ENCODE measurements at regions not wholly inside any gene's neighbourhood (a gene's known extent, or its start where the extent isn't known, plus 50 kb on each side); places are given as distances from the start of the nearest gene placed in this dataset.

DNA sequence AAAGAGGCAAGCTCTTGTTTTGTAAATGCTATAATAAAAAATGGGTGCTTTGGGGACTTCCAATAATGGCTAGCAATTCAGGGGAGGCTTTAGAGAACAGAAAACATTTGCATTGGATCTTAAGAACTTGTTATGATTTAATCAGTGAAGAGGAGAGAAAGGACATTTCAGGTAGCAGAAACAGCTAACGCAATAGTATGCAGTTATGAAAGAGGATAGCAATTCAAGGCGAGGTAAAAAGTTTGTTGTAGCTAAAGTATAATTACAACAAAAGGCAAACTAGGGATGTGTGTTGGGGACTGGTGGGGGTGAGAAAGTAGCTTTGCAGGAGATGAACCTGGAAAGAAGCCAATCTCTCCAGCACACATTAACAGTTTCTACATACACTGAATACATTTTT is 558.7 kb upstream of the SEMA6D start:
- H3K27ac ChIP-seq (ENCODE audit: low read depth, low read length) = no peak overlapping the region
- no peaks in the 10 kb centered on the region for H3K4me1 ChIP-seq (ENCODE audit: control insufficient read depth in 5 of 5, insufficient read depth in 5 of 5, low read length in 5 of 5)
- H3K27me3 ChIP-seq (ENCODE audit: control insufficient read depth in 5 of 5, insufficient read depth in 4 of 5, low read length in 5 of 5) = no peaks in the 10 kb centered on the region
- no peaks in the 10 kb centered on the region for H3K36me3 ChIP-seq (ENCODE audit: control insufficient read depth in 5 of 5, insufficient read depth in 5 of 5, low read length in 5 of 5)
- no peak overlapping the region for H3K4me3 ChIP-seq (ENCODE audit: low read depth in 1 of 5, low read length in 5 of 5)
- H3K9me3 ChIP-seq (ENCODE audit: control insufficient read depth in 5 of 5, low read length in 5 of 5) = no peaks in the 10 kb centered on the region
- H3K9ac ChIP-seq (ENCODE audit: low read length in 5 of 5) = no peak overlapping the region

DNA sequence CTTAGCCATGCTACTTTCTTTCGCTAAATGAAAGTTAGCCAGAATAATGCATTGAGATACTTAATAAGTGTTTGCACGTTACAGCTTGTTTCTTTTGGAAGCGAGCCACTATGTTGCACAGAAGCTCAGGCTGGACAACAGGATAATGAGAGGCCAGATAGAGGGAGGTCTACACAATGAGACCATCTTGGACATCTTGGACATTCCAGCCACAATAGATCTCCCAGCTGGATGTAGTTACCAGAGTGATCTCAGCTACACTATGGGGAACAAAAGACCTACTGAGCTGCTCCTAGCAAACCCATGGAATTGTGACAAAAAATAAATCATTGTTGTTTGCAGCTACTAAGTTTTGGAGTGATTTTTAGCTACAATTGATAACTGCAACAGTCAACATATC is 540.1 kb upstream of the SEMA6D start:
- no peaks in the 10 kb centered on the region for H3K36me3 ChIP-seq (ENCODE audit: control insufficient read depth in 5 of 5, insufficient read depth in 5 of 5, low read length in 5 of 5)
- H3K4me1 ChIP-seq (ENCODE audit: control insufficient read depth in 5 of 5, insufficient read depth in 5 of 5, low read length in 5 of 5) = peaks cover 0 to 12% (median 5%) of the 10 kb centered on the region in 5 donors
- H3K9me3 ChIP-seq (ENCODE audit: control insufficient read depth in 5 of 5, low read length in 5 of 5) = no peaks in the 10 kb centered on the region
- H3K9ac ChIP-seq (ENCODE audit: low read length in 5 of 5) = no peak overlapping the region
- H3K27ac ChIP-seq (ENCODE audit: low read depth, low read length) = no peak overlapping the region
- no peak overlapping the region for H3K4me3 ChIP-seq (ENCODE audit: low read depth in 1 of 5, low read length in 5 of 5)
- H3K27me3 ChIP-seq (ENCODE audit: control insufficient read depth in 5 of 5, insufficient read depth in 4 of 5, low read length in 5 of 5) = peaks cover 0 to 3% (median 0%) of the 10 kb centered on the region in 5 donors

DNA sequence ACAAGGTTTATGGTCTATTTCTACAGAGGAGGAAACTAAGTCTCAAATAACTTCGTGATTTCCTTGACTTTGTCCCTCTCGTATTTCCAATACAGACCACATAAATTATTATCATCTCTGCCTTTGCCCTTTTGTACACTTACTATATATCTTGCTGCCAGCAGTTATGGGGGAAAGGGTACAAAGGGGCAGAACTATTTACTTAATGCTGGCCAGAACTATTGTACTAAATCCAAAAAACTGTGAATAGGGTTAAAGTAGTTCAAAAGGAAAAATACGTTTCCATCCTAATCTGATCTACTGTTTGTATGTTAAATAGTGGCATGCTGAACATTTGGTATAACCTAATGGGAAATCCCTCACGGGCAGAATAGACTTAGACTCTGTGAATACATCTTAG is 537.3 kb upstream of the SEMA6D start:
- H3K9me3 ChIP-seq (ENCODE audit: control insufficient read depth in 5 of 5, low read length in 5 of 5) = no peaks in the 10 kb centered on the region
- H3K36me3 ChIP-seq (ENCODE audit: control insufficient read depth in 5 of 5, insufficient read depth in 5 of 5, low read length in 5 of 5) = no peaks in the 10 kb centered on the region
- no peak overlapping the region for H3K27ac ChIP-seq (ENCODE audit: low read depth, low read length)
- no peak overlapping the region for H3K9ac ChIP-seq (ENCODE audit: low read length in 5 of 5)
- H3K4me3 ChIP-seq (ENCODE audit: low read depth in 1 of 5, low read length in 5 of 5) = no peak overlapping the region
- peaks cover 0 to 28% (median 20%) of the 10 kb centered on the region in 5 donors for H3K4me1 ChIP-seq (ENCODE audit: control insufficient read depth in 5 of 5, insufficient read depth in 5 of 5, low read length in 5 of 5)
- H3K27me3 ChIP-seq (ENCODE audit: control insufficient read depth in 5 of 5, insufficient read depth in 4 of 5, low read length in 5 of 5) = peaks cover 6 to 20% (median 15%) of the 10 kb centered on the region in 5 donors

DNA sequence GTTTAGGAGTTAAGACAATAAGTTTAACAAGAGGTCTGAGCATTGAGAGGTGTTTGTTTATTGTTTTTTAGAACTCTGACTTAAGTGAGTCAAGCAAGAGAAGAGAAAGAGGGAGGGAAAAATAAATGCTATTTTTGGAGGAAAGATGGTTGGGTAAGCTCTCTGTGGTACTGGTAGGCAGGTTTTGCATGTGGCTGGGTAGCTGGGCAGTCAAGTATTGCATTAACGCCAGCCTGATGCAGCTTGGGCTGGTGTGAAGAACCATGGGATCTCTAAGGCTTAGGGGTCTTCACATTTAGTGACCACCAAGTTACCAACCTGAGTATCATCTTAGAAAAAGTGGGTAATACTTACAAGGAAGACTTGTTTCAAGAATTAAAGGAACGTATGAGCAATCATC is 534.5 kb upstream of the SEMA6D start:
- Histone ChIP-seq H3K4me1 (ENCODE audit: control insufficient read depth in 5 of 5, insufficient read depth in 5 of 5, low read length in 5 of 5) (peaks cover 0 to 30% (median 24%) of the 10 kb centered on the region in 5 donors), H3K27me3 (ENCODE audit: control insufficient read depth in 5 of 5, insufficient read depth in 4 of 5, low read length in 5 of 5) (peaks cover 9 to 31% (median 22%) of the 10 kb centered on the region in 5 donors), H3K9me3 (ENCODE audit: control insufficient read depth in 5 of 5, low read length in 5 of 5) (no peaks in the 10 kb centered on the region), H3K27ac (ENCODE audit: low read depth, low read length) (no peak overlapping the region), H3K4me3 (ENCODE audit: low read depth in 1 of 5, low read length in 5 of 5) (no peak overlapping the region), H3K36me3 (ENCODE audit: control insufficient read depth in 5 of 5, insufficient read depth in 5 of 5, low read length in 5 of 5) (no peaks in the 10 kb centered on the region), H3K9ac (ENCODE audit: low read length in 5 of 5) (no peak overlapping the region)

DNA sequence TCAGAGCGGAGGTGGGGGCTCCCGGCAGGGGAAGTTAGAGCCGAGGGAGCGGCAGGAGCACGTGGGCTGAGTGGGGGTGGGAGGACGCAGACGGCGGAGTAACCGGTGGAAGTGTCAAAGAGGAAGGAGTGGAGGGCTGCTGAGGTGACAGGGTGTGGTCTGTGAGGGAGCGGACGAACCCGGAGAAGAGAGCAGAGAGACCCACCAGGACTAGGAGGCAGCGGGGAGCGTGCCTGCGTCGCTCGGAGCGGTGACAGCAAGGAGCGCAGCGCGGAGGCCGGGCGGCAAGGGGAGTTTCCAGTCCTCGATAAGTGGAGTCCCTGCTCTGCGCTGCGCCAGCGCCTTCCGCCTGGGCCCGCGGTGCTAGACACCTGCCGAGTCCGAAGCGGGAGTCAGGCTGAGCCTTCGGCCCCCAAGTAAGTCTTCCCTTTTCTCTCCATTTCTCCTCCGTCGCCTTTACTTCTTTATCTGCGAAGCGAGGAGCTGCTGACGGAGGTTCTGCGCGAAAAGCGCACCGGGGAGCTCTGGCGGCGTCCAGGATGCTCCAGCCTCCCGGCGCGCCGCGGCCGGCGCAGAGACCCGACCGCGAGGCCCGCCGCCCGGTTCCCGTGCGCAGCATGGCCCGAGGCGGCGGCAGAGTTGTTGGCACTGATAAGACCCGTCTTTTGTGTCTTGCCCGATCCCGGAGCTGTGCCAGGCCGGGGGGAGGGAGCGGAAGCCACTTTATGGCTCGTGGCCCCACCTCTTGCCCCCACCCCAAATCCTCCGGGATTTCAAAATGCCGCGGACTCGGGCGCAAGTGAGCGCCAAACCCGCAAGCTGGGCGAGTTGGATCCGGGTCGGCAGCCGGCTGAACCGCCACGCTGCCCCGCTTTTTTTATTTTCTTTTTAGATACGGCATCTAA is 533.0 kb upstream of the SEMA6D start:
- Histone ChIP-seq H3K4me1 (ENCODE audit: control insufficient read depth in 5 of 5, insufficient read depth in 5 of 5, low read length in 5 of 5) (peaks cover 0 to 30% (median 24%) of the 10 kb centered on the region in 5 donors), H3K27me3 (ENCODE audit: control insufficient read depth in 5 of 5, insufficient read depth in 4 of 5, low read length in 5 of 5) (peaks cover 9 to 31% (median 22%) of the 10 kb centered on the region in 5 donors), H3K27ac (ENCODE audit: low read depth, low read length) (no peak overlapping the region), H3K4me3 (ENCODE audit: low read depth in 1 of 5, low read length in 5 of 5) (peak overlapping the region in 4 of 5 donors; percentile 61 to 74 (median 68)), H3K36me3 (ENCODE audit: control insufficient read depth in 5 of 5, insufficient read depth in 5 of 5, low read length in 5 of 5) (no peaks in the 10 kb centered on the region), H3K9me3 (ENCODE audit: control insufficient read depth in 5 of 5, low read length in 5 of 5) (no peaks in the 10 kb centered on the region), H3K9ac (ENCODE audit: low read length in 5 of 5) (peak overlapping the region in 2 of 5 donors; percentile 38 to 39)

DNA sequence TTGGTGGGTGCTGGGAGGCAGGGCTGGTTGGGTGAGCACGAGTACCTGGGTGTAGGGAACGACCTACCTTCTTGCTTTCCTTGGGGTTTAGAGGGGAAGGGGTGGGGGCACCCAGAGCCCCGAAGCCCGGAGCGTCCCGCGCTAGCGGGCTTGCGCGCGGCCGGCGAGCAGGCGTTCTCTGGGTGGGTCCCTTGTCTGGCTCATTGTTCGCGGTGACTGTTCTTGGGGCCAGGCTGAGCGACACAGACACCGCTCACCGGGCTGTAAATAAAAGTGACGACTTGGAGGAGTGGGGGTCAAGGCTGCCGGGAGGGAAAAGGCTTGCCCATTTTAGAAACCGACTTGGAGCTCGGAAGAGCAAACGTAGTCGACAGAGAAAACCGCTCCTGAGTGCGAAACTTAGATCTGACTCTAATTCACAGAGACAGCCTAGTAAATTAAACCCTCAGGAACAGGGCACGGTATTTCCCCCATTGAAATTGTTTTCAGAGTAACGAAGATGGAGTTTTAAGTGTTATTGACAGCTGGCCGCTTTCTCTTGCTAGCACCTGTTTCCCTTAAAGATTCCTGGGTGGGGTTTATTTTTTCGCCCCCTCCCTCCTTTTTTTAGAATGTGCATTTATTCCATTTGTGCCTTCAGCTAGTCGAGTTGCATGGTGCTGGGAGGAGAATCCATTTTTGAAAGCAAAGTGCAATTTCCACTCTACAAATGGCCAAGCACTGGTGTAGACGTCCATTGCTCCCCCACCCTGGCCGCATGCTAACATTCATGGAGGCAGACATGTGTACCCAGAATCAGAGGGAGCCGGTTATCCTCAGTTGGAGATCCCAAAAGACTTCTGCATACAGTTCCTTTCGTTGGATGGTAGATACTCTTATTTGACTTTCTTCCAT is 532.1 kb upstream of the SEMA6D start:
- Histone ChIP-seq H3K9me3 (ENCODE audit: control insufficient read depth in 5 of 5, low read length in 5 of 5) (no peaks in the 10 kb centered on the region), H3K36me3 (ENCODE audit: control insufficient read depth in 5 of 5, insufficient read depth in 5 of 5, low read length in 5 of 5) (no peaks in the 10 kb centered on the region), H3K4me3 (ENCODE audit: low read depth in 1 of 5, low read length in 5 of 5) (peak overlapping the region; percentile 45 to 74 (median 66)), H3K4me1 (ENCODE audit: control insufficient read depth in 5 of 5, insufficient read depth in 5 of 5, low read length in 5 of 5) (peaks cover 0 to 23% (median 21%) of the 10 kb centered on the region in 5 donors), H3K9ac (ENCODE audit: low read length in 5 of 5) (no peak overlapping the region), H3K27ac (ENCODE audit: low read depth, low read length) (no peak overlapping the region), H3K27me3 (ENCODE audit: control insufficient read depth in 5 of 5, insufficient read depth in 4 of 5, low read length in 5 of 5) (peaks cover 9 to 31% (median 22%) of the 10 kb centered on the region in 5 donors)

DNA sequence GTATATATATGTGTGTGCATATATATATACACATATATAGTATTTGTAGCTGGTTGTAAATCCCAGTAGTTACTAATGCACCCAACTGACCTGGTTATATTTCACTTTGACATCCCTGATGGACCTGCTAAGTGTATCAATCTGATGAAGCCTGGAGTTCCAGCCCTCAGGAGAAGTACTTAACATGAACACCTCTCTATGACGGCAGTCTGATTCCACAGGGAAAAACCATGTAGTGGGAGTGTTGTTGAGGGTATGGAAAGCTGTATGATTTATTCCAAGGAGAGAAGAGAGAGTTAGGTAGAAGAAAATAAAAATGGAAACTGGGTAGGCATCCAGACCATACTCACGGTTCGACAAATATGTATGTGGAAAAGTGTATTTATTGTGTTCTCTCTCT is 531.2 kb upstream of the SEMA6D start:
- H3K27me3 ChIP-seq (ENCODE audit: control insufficient read depth in 5 of 5, insufficient read depth in 4 of 5, low read length in 5 of 5) = peaks cover 9 to 31% (median 22%) of the 10 kb centered on the region in 5 donors
- no peaks in the 10 kb centered on the region for H3K9me3 ChIP-seq (ENCODE audit: control insufficient read depth in 5 of 5, low read length in 5 of 5)
- no peak overlapping the region for H3K27ac ChIP-seq (ENCODE audit: low read depth, low read length)
- no peak overlapping the region for H3K9ac ChIP-seq (ENCODE audit: low read length in 5 of 5)
- H3K36me3 ChIP-seq (ENCODE audit: control insufficient read depth in 5 of 5, insufficient read depth in 5 of 5, low read length in 5 of 5) = no peaks in the 10 kb centered on the region
- H3K4me3 ChIP-seq (ENCODE audit: low read depth in 1 of 5, low read length in 5 of 5) = no peak overlapping the region
- H3K4me1 ChIP-seq (ENCODE audit: control insufficient read depth in 5 of 5, insufficient read depth in 5 of 5, low read length in 5 of 5) = peaks cover 0 to 23% (median 19%) of the 10 kb centered on the region in 5 donors

DNA sequence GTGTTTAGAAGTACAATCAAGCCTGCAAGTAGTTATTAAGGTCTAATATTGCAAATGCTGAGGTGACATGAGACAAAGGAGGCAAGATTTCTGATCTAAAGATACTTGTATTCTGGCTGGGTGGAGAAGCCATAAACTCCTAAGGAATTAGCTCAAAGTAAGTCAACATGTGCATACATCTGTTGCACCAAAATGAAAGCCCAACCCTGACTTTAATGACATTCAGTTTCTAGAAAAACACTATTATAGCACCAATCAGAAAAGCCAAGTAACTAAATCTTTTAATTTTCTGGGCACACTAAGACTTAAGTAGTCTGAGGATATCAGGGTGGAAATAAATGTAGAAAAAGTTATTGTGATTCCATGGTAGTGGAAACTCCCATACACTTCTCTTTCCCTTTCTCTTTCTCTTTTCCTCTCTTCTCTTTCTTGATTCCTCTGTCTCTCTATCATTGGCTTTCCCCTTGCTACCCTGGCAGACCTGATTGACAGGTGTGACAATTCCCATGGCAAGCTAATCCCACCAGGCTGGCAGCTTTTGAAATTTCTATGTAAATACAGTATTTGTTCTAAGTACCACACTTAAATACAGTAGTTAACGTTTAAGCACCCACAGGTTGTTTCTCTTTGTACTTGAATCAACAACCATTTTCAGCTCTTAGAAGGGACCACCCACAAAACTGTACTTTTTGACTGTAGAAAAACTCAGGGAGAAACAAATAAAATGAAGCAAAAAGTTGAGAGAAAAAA is 528.4 kb upstream of the SEMA6D start:
- no peaks in the 10 kb centered on the region for H3K9me3 ChIP-seq (ENCODE audit: control insufficient read depth in 5 of 5, low read length in 5 of 5)
- peaks cover 8 to 21% (median 14%) of the 10 kb centered on the region in 5 donors for H3K27me3 ChIP-seq (ENCODE audit: control insufficient read depth in 5 of 5, insufficient read depth in 4 of 5, low read length in 5 of 5)
- H3K27ac ChIP-seq (ENCODE audit: low read depth, low read length) = no peak overlapping the region
- H3K4me1 ChIP-seq (ENCODE audit: control insufficient read depth in 5 of 5, insufficient read depth in 5 of 5, low read length in 5 of 5) = peaks cover 0 to 16% (median 13%) of the 10 kb centered on the region in 5 donors
- no peak overlapping the region for H3K4me3 ChIP-seq (ENCODE audit: low read depth in 1 of 5, low read length in 5 of 5)
- H3K36me3 ChIP-seq (ENCODE audit: control insufficient read depth in 5 of 5, insufficient read depth in 5 of 5, low read length in 5 of 5) = no peaks in the 10 kb centered on the region
- H3K9ac ChIP-seq (ENCODE audit: low read length in 5 of 5) = no peak overlapping the region

DNA sequence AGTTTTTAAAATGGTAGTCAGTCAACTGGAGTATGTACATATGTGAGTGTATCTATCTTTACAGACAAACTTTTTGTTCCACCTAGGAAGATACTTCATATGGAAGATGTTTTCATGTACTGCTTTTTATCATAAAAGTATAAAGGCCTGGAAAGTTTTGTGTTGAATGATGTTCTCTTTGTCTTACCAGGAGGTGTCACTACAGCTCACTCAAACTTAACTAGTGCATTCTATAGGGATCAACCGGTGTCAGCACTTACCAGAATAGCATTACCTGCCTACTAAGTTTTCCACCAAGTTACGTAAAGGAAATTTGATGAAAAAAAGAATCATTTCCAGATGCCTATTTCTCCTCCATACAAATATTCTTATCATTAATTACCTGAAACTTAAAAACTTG is 522.6 kb upstream of the SEMA6D start:
- no peak overlapping the region for H3K27ac ChIP-seq (ENCODE audit: low read depth, low read length)
- H3K9ac ChIP-seq (ENCODE audit: low read length in 5 of 5) = no peak overlapping the region
- no peaks in the 10 kb centered on the region for H3K9me3 ChIP-seq (ENCODE audit: control insufficient read depth in 5 of 5, low read length in 5 of 5)
- H3K4me3 ChIP-seq (ENCODE audit: low read depth in 1 of 5, low read length in 5 of 5) = no peak overlapping the region
- peaks cover 0 to 3% (median 0%) of the 10 kb centered on the region in 5 donors for H3K4me1 ChIP-seq (ENCODE audit: control insufficient read depth in 5 of 5, insufficient read depth in 5 of 5, low read length in 5 of 5)
- no peaks in the 10 kb centered on the region for H3K27me3 ChIP-seq (ENCODE audit: control insufficient read depth in 5 of 5, insufficient read depth in 4 of 5, low read length in 5 of 5)
- no peaks in the 10 kb centered on the region for H3K36me3 ChIP-seq (ENCODE audit: control insufficient read depth in 5 of 5, insufficient read depth in 5 of 5, low read length in 5 of 5)

Data from subcutaneous abdominal adipose tissue (tissue), 5 donors.